HG03196 (cell line): ENCODE measurements at regions not wholly inside any gene's neighbourhood (a gene's known extent, or its start where the extent isn't known, plus 50 kb on each side); places are given as distances from the start of the nearest gene placed in this dataset.

Experiments used
- ATAC-seq: cut with Tn5 transposase; IDR thresholded peaks from one replicate; pipeline ENCODE4 v1.9.1; 2021; ENCODE audit not compliant: unreplicated experiment

DNA sequence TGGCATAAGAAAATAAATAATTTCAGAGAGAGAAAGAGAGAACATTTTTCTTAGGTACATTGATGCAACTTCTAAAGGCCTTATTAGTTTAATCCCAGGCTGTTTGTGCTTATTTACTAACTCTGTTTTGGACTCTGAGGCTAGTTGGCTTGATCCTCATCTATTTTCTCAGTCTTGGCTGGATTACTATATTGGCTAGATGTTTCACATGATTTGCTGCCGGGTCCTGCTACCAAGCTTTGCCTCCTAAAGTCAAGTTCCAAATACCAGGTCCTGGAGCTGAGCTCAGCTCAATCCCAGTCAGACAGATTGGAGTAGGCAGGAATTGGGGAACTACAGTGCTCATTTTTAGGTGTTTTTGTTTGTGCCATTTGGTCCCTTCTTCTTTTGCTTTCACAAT is 340.8 kb downstream of the BCAT1 start:
- ATAC-seq = no peak

DNA sequence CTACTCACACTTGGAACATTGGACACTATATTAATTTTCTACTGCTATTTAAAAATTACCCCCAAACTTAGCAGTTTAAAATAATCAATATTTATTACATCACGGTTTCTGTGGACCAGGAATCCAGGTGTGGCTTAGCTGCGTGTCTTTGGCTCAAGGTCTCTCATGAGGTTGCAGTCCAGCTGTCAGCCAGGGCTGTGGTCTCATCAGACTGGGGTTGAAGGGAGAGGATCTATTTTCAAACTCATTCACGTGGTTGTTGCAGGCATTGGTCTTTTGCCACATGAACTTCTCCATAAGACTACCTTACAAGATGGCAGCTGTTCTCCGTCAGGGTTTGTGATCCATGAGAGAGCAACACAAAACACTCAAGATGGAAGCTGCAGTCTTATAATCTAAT is 343.0 kb downstream of the BCAT1 start:
- ATAC-seq = no peak

DNA sequence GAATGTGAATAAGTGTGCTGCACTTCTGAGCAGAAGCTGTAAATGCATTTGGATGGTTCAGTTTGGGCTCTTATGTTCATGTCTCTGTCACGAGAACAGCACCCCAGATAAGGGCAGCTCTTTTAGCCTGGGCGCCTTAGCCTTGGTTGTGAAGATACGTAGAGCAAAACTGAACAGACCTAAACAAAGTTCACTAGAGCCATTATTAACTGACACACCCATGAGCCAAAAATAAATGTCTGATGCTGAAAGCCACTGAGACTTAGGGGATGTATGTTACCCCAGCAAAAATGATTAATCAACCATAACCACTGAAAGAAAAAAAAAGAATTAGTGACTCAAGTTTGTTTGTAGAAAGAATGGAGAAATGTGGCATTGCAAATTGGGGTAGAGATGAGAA is 343.4 kb downstream of the BCAT1 start:
- ATAC-seq = no peak

DNA sequence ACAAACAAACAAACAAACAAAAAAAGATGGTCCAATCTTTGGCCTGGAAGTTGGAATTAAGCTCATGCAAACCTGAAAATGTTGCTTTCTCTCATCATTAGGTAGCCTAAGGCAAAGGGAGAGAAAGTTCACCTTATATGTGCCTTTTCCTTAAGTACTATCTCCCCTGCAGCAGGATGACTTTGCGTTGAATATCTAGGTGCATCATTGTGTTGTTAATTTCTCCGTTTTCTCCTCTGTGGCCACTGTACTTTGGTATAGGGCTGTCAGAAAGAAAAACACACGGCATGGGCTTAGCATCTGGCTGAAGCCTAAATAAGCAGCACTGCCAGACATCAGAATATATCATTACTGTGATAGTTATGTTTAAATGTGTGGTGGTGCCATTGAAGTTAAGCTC is 345.5 kb downstream of the BCAT1 start:
- ATAC-seq = no peak

DNA sequence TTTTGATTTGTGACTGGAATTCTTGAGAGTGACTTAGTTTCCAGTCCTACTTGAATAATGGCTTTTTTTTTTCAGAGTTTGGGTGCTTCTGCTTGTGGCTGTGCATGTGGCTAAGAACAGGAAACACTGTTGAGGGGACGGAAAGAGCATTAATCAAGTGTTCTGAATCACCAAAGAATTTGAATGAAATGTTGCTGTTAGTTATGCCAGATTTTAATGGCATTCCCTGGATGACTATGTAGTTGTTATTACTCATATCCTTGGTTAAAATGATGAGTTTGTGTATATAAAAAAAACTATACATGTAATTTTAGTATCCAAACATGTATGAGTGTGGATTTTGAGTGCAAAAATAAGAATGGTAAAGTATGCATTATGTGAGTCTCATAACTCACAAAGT is 347.9 kb downstream of the BCAT1 start:
- no peak for ATAC-seq

DNA sequence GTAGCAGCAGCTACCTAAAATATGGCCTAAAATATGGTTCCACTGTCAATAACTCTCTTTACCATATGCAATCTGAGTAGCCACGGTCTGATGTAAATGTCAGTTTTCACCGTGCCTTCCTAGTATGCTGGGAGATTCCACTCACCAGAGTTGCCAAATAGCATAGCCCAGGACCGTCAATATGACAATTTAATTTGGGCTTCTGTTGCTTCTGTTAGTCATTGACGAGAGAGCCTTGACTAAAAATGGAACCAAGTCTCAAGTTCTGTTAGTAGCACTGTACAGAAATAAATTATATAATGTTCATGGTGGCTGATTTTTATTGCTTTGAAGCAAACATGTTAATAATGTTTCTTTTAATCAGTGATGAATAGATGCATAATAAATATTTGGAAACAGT is 348.4 kb downstream of the BCAT1 start:
- ATAC-seq = no peak

DNA sequence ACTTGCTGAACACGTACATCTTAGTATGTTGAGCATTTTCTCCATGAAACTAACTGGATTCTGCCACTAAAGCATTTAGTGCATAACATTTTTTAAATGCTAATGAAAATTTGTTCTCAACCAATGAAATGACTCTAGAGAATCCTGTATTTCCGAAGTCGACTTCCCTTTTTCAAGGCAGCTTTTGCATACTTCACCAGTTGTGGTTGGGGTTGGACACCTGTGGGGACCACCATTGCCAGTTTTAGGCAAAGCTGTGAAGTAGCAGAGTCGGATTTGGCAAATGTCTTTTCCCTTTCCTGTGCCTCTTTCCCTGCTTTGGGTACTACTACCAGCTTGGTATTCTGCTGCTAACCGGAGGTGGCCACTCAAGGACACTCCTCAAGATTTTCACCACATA is 349.2 kb downstream of the BCAT1 start:
- ATAC-seq = no peak

DNA sequence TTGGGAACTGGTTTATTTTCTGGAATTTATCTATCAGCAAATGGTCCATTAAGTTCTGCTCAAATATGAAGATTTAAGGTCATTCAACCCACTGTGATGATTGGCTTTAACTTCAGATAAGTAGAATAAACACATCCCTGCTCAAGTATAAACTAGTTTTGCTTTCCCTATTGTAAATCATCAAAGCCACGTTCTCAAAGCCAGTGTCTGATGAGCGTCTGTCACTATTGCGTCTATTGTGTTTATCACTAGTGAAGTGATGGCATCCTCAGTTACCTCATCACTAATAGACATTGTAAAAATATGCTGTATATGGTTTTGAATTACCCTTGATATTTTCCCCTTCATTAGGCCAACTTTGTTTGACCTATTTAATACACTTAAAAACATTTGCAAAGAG is 351.3 kb downstream of the BCAT1 start:
- no peak for ATAC-seq

DNA sequence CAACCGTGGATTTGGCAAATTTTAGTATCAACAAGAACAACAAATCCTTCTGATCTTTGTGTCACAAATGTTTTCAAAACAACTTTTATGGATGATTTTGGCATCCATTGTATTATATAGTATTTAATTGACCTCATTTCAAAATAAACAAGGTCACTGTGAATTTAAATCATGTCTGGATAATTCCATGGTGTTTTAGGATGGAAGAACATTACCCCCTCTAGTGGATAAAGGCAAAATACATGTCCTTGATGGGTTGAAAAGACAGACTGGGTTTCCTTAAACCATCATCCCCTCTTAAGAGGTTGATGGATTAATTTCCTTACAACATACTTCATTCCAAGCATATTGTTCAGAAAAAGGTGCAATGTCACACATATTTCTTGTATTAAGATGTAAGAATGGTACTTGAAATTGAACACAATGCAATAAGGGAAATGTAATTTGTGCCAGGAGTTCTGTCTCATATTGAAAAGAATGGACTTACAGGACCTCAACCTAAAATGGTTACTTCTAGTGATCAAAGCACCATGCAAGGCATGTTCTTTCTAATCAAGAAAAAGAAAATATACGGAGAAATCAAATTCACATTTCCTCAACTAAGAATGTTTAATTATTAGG is 352.0 kb downstream of the BCAT1 start:
- ATAC-seq = no peak

DNA sequence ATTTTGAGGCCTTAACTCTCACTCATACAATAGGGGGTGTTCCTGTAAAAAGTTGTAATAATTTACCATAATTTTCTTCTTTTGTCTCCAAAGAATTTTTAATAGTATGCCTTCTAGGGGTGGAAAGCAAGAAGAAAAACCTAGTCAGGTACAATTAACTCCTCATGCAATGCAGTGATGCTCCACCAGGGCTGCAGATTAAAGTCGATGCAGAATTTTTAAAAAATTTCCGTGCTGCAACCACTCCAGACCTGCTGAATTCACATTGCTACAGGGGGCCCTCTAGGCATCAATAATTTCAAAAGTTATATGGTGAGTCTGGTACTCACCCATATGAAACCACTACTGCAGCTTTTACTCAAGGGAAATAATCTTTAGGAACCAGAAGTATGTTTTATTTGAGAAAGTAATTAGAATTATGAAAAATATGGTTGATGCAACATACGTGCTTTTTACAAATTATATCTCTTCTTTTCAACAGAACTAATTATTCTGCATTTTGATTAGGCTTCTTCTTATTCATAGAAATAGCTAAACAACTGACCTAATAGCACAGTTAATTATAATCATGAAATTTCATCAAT is 353.2 kb downstream of the BCAT1 start:
- no peak for ATAC-seq

DNA sequence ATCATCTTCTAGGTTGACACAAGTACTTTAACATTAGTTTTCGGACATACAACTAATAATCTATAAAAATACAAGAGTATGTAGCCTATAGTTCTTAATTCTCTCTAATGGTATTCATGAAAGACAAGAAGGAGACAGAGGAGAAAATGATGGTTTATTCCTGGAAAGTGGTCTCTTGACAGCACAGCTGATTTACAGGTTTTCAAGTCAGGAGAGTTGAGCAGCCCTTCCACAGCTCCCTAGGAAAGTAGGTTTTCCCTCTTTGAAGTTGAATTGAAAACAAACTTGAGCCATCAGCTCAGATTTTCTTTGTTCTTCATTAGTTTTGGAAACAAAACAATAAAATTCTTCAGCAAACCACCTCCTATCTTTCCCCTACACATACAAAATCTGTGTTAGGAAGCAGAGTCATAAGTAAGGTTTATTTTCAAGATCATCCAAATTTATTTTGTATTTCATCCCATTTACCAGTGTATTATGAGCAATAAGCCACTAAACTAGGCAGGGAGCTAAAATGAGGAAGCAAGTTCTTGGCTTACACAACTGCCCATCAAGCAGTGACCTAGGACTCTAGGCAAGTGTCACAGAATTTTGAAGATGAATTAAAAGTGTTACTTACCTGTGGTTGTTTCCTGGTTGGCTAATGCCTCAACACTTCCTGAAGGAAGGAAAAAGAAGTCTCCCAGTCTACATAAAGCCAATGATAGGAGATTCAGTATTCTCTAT is 357.0 kb downstream of the BCAT1 start:
- no peak for ATAC-seq

DNA sequence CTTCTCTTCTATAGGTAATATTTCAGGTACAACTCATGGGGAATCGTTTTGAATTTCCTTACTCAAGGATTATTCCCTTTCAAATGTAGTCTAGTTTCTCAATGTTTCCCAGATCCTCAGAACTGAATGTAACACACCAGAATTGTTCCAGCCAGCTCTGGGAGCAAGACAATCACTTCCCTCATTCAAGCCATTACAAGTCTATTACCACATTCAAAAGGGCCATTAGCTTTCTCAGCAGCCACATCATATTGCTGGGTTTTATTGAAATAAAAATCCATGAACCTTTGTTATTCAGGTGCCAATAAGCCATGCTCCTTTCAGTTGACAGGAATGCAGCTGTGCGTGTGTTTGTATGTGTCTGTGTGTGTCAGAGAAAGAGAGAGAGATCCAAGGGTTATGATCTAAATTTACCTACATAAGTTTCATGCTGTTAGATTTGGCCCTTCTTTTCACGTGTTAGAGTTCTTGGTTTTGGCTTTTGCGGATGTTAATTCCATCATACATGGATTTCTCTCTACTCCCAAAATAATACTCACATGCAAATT is 357.7 kb downstream of the BCAT1 start:
- no peak for ATAC-seq

DNA sequence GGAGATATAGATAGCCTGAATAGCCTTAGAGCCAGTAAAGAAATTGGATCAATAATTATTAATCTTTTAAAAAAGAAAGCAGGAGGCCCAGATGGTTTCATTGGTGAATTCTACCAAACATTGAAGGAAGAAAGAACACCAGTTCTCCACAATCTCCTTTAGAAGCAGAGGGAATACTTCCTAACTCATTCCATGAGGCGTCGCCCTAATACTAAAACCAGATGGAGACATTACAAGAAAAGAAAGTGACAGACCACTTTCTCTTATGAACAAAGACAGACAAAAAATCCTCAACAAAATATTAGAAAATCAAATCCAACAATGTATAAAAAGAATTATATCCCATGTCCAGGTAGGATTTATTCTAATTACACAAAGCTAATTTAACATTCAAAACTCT is 362.6 kb downstream of the BCAT1 start:
- no peak for ATAC-seq

DNA sequence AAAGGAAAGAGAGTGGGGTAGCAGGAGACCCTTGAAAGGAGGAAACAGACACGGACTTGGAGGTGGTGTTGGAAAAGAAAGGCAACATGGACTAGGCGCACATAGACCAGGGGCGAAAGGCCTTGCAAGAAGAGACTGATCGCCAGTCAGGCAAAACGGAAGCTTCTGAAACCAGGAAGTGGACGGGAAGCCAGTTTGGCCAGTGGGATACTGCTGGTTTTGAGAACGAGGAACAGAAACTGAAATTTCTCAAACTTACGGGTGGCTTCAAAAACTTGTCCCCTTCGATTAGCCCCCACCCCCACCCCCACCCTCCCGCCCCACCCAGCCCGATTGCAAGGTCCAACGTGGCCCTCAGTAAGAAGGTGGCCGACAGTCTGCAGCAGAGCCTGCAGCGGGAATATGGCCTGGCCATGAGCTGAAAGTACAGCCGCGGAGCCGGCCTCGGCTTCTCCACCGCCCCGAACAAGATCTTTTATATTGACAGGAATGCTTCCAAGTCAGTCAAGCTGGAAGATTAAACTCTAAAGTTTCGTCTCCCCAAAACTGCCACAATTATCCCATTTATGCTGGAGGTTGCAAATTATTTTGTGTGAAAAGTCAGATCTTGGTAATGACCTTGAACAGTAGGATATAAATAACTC is 364.7 kb downstream of the BCAT1 start:
- ATAC-seq = no peak

DNA sequence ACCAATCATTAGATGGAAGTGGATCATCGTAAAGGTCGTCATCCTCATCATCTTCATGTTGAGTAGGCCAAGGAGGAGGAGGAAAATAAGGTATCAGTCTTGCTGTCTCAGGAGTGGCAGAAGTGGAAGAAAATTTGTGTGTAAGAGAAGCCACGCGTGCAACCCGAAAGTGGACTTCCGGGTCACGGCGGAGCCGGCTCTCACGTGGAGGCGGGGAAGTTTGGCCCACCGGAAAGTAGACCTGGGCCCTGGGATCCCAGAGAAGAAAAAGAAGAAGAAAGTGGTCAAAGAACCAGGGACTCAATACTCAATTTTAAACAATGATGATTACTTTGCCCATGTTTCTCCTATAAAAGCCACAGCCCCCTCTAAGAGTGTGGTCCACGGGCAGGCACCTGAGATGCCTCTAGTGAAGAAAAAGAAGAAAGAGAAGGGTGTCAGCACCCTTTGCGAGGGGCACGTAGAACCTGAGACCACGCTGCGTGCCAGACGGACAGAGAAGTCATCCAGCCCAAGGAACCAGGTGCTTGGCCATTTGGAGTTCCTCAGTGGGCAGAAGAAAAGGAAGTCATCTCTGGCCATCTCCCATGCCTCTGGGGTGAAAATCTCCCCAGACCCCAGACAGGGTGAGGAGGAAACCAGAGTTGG is 365.8 kb downstream of the BCAT1 start:
- no peak for ATAC-seq

DNA sequence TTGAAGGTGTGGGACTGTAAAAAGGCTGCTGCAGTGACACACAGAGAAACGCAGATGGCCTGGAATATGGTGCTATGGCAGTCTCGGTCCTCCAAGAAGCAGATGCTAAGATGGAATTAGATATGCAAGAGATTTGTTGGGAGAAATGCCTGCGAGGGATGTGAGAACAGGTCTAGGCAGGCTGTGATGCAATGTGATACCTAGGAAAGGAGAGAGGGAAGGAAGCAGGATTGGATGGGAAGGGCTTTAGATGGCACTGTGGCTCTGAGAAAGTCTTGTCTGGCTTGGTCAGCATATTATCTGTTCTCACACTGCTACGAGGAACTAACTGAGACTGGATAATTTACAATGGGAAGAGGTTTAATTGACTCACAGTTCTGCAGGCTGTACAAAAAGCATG is 374.4 kb downstream of the BCAT1 start:
- ATAC-seq = no peak

DNA sequence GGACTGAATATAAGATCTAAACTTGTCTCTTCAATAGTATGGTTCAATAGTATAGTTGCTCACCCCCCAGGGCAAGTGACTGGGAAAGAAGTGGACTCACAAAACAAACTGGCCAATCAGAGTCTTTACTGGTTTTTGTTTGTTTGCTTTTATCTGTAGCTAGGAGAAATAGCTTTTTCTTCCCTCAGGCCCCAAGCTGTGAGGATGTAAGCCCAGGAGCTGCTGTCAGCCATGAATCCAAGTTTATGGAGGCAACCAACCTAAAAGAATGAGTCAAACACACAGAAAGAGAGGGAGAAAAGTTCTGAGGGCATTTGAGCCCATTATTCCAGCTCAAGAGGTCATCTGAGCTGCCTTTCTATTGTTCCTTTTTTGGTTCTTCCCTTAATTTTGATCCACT is 375.3 kb downstream of the BCAT1 start:
- no peak for ATAC-seq

DNA sequence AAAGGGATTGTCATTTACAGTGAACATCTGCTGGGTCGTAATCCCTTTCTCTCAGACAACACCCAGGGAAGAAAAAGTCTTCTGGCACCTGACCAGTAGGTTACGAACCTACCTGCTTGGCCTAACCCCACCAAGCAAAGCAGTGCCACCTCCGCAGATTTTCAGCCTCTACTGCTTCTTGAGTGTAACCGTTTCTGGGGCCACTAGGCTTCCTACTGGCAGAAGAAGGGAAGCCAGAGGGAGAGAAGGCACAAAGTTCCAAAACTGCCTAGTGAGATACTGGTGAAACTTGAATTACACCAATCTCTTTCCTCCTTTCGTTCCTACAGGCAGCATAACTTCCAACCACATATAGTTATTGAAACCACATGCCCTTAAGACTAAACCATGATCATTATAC is 383.6 kb downstream of the BCAT1 start:
- no peak for ATAC-seq

DNA sequence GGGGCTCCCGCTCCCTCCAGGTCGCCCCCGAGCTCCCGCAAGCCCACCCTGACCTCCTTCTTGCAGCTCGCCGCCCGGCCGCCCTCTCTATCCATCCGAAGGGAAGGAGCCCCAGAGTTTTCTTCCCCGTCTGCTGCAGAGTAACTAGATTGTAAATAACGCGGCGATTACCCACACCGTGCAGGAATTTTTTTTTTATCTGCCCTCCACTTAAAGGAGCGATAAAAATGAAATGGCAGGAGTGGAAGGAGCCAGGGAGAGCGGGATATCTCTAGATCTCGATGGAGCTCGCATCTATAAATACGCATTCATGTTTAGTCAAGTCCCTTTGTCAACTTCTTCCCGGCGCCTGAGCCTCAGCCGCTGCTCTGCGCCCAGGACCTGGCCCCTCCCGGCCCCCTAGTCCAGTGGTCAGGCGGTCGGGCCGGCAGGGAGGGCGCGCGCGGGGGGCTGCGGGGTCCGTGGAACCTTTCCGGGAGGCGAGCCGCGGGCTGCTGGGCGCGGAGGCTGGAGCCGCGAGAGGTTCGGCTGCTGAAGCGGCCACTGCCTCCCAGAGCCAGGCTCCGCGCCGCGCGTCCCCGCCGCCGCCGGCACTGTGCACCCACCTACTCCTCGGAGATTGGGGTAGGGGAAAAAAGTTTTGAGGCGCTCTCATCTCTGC is 386.0 kb downstream of the BCAT1 start:
- no peak for ATAC-seq

DNA sequence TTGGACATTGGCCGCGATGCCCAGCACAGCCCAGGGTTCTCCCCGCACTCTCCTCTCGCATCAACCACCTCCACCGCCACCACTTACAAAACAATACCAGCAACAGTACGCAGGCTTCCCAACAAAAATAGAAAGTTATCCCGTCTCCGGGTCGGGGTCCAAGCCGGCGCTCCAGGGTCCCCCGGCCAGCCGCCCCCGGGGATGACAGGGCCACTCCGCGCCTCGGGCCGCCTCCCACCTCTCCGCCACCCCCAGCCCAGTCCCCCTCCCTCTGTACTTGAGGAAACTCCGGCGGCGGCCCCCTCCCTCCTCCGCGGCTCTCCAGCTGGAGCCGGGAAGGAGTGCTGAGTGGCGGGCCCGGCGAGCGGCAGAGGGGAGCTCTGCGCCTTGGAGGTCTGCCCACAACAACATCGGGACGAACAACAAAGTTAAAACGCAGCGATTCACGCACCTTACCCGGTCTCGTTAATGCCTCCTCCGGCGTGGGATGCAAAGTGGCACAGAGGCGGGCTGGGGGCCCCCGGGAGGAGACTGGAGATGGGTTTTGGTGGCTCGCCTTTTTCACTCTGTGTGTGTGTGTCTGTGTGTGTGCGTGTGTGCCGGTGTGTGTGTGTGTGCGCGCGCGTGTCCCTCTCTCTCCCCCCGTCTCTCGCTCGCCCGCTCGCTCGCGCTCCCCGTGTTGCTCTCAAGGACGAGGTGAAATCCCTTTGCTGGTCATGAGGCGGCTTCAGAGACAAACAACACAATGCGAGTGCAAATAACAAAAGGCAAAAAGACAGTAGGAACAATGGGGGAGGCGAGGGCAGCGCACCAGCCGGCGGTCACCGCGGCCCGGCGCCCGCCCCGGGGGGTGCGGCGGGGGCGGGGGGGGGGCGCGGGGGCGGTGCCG is 386.8 kb downstream of the BCAT1 start:
- ATAC-seq = no peak
